OCI-LY1 (cell line): ENCODE measurements at regions not wholly inside any gene's neighbourhood (a gene's known extent, or its start where the extent isn't known, plus 50 kb on each side); places are given as distances from the start of the nearest gene placed in this dataset.

Experiments used
- CTCF ChIP-seq: fragments of 200-600 bp; sonication (generic), shearing (Covaris generic); IDR thresholded peaks from 2 replicates; pipeline ENCODE4 v1.5.1; 2017; ENCODE audit warnings: mild to moderate bottlenecking, antibody characterized with exemption, low read length, moderate library complexity, mixed read lengths
- EZH2 ChIP-seq: fragments of 200-600 bp; sonication (generic), shearing (Covaris generic); IDR thresholded peaks from 2 replicates; pipeline ENCODE4 v1.8.0; 2017; ENCODE audit warnings: borderline replicate concordance, mixed run types, mild to moderate bottlenecking, antibody characterized with exemption, low read length, moderate library complexity, mixed read lengths

- TF ChIP-seq EZH2 (no peak), CTCF (no peak)
Measured at GRCh38 chr15:81504170-81504905, 130.3 kb upstream of the TMC3 start.
